ENCODE measurements at regions not wholly inside any gene's neighbourhood (a gene's known extent, or its start where the extent isn't known, plus 50 kb on each side); places are given as distances from the start of the nearest gene placed in this dataset.

GRCh38 chr13:40124633-40125015, 469.2 kb downstream of the COG6 start:
- no peak for TF ChIP-seq CTCF (conservative IDR thresholded peaks at IDR 0.05; ENCODE audit: low read depth)
- POLR2A ChIA-PET (ENCODE audit: low non-redundant PET), result no interaction called here
- H3K27ac ChIP-seq, result no peak overlapping the region
- CTCF ChIA-PET, result interaction anchor here (0.7 kb wide), 1 partner anchor 44 kb away, joined by 5 read pairs; no protein-coding TSS in a partner anchor
- DNase-seq (ENCODE audit: low spot score), result no peak

- no peak for TF ChIP-seq CTCF (conservative IDR thresholded peaks at IDR 0.05; ENCODE audit: low read depth)
- CTCF ChIA-PET, result interaction anchor here (0.8 kb wide), 1 partner anchor 539 kb away, joined by 4 read pairs; no protein-coding TSS in a partner anchor
- DNase-seq (ENCODE audit: low spot score), result no peak
- POLR2A ChIA-PET (ENCODE audit: low non-redundant PET), result no interaction called here
- H3K27ac ChIP-seq, result no peak overlapping the region
Measured at GRCh38 chr13:40125336-40125735, 469.9 kb downstream of the COG6 start.

DNA sequence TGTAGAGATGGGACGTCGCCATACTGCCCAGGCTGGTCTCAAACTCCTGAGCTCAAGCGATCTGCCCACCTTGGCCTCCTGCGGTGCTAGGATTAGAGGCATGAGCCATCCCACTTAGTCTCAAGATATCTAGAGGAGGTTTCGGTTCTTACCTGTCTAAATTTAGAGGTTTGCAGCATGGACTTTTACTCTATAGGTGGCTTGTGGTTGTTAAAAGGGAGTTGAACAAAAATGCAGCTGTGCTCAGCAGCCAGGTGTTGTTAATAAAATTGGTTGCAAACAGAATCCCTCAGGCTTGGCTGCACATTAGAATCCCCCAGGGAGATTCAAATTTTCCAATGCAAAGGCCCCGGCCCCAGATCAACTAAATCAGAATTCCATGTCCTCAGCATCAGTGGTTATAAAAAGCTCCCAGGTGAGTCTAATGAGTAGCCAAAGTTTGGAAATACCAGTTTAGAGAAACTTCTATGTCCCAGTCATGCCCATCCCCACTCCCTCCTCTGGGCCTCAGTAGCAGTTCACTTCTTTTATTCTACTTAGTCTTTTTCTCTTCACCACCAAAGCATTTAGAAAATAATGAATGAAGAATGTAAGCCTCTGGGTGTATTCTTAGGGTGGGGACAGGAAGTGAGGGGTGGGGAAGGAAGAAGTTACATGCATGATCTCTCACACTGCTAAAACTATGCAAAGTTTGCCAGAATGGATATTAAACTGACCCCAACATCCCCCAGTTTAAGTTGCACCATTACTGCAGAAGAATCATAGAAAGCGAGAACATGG, 471.0 kb downstream of the COG6 start:
- TF ChIP-seq CTCF (conservative IDR thresholded peaks at IDR 0.05; ENCODE audit: low read depth), result no peak
- ChIA-PET POLR2A (ENCODE audit: low non-redundant PET) (no interaction called here), CTCF (no interaction called here)
- no peak overlapping the region for H3K27ac ChIP-seq
- DNase-seq (ENCODE audit: low spot score), result no peak

DNA sequence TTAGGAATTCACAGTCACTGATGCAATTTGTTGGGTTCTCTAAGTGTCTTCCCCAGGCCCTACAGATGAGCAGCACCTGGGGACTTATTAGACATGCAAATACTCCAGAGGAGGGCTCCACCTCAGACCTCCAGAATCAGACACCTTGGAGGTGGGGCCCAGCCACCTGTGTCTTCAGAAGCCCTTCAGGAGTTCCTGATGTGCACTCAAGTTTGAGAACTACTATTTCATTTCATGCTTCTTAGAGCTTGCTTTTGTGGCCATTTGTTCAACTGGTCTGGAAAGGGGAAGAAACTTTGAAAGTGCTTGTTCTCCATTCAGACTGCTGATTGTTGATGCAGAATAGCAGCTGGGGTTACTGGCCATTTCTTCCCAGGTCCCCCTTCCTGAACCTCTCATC, 472.0 kb downstream of the COG6 start:
- ChIA-PET CTCF (no interaction called here), POLR2A (ENCODE audit: low non-redundant PET) (no interaction called here)
- DNase-seq (ENCODE audit: low spot score), result no peak
- H3K27ac ChIP-seq, result no peak overlapping the region
- no peak for TF ChIP-seq CTCF (conservative IDR thresholded peaks at IDR 0.05; ENCODE audit: low read depth)

- POLR2A ChIA-PET (ENCODE audit: low non-redundant PET), result no interaction called here
- no peak for TF ChIP-seq CTCF (conservative IDR thresholded peaks at IDR 0.05; ENCODE audit: low read depth)
- CTCF ChIA-PET, result no interaction called here
- no peak overlapping the region for H3K27ac ChIP-seq
- DNase-seq (ENCODE audit: low spot score), result no peak
Measured at GRCh38 chr13:40127925-40128324, 472.5 kb downstream of the COG6 start.

DNA sequence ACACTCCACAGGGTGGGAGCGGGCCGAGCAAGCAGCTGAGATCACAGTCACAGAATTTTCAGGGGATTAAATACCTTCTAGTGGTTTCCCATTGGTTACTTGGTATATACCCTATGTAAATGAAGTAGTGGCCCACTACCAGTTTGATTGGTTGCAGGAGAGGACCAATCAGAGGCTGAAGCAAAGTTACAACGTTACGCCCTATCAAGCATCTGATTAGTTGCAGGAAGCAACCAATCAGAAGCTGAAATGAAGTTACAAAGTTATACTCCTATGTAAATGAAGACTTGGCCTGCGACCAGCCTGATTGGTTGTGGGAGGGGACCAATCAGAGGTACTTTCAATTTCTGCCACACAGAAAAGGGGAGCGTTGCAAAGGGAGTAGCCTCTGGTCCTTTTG, 474.0 kb downstream of the COG6 start:
- TF ChIP-seq CTCF (conservative IDR thresholded peaks at IDR 0.05; ENCODE audit: low read depth), result no peak
- ChIA-PET POLR2A (ENCODE audit: low non-redundant PET) (no interaction called here), CTCF (interaction anchor here (0.7 to 1.0 kb wide), 3 partner anchors 10 to 209 kb away, joined by 3 read pairs; no protein-coding TSS in a partner anchor)
- no peak for DNase-seq (ENCODE audit: low spot score)
- no peak overlapping the region for H3K27ac ChIP-seq

Measured in RWPE1 (cell line).